HepG2 (cell line): ENCODE measurements at regions not wholly inside any gene's neighbourhood (a gene's known extent, or its start where the extent isn't known, plus 50 kb on each side); places are given as distances from the start of the nearest gene placed in this dataset.
"Not testable (repeated sequence)": the region's sequence is repeated elsewhere in the genome, so short reads cannot be mapped to it uniquely, and the experiment has no call there.

Source experiments
- ATAC-seq: fragments of 200-7000 bp; cut with Tn5 transposase; 3 replicates; pipeline ENCODE4 v1.9.1; 2020; ENCODE audit warnings: mild to moderate bottlenecking, moderate library complexity
- BruUV-seq: library from RNA; stranded (reverse); fragments of 400-500 nt; replicated peaks from 2 replicates; lab custom pipeline; 2021; lab: Mats Ljungman, UMichigan
- CTCF ChIA-PET: fragments of 300-600 bp; formaldehyde crosslinking; extraction: SDS; loops from one replicate; lab custom pipeline; 2021; ENCODE audit warnings: low total read pairs, inconsistent platforms, low intra/inter-chr PET ratio; lab: Yijun Ruan, JAX
- POLR2A ChIA-PET: fragments of 350-600 bp; sonication (Branson Sonifier 250); formaldehyde crosslinking; loops from one replicate; lab custom pipeline; 2020; ENCODE audit warnings: antibody characterized with exemption, inconsistent platforms; lab: Yijun Ruan, JAX
- DNase-seq: peaks from one replicate; pipeline ENCODE4 v3.0.0-alpha.2; 2015; ENCODE audit warnings: low spot score
- FAIRE-seq: peaks from 3 replicates; lab custom pipeline; 2011; peaks lifted over from hg19 to GRCh38; lab: Jason Lieb, UNC
- H2AFZ ChIP-seq: one replicate; pipeline ENCODE4 v1.6.1; 2011; ENCODE audit warnings: low read length, inconsistent platforms
- H3K27ac ChIP-seq: fragments of 300-600 bp; 3 replicates; pipeline ENCODE4 v1.8.0; 2011; ENCODE audit warnings: mixed run types, mild to moderate bottlenecking, mixed read lengths, low read length, inconsistent platforms; ENCODE audit not compliant: insufficient read depth; ENCODE audit errors: extremely low read length
- H3K27me3 ChIP-seq, 2 experiments: fragments of 200-600 bp in 1 of 2; 2 replicates in 1 of 2; 3 replicates in 1 of 2; pipeline versions ENCODE4 v1.6.0 to v1.8.0; 2011; ENCODE audit warnings: low read length in 2 of 2, mild to moderate bottlenecking in 2 of 2, moderate library complexity in 2 of 2, inconsistent platforms in 1 of 2; ENCODE audit not compliant: insufficient read depth in 2 of 2, control insufficient read depth in 1 of 2
- H3K36me3 ChIP-seq, 2 experiments: fragments of 200-600 bp in 1 of 2; replicated peaks in 1 of 2; 2 replicates in 1 of 2; 3 replicates in 1 of 2; pipeline versions ENCODE4 v1.5.1 to v1.8.0; 2011; ENCODE audit warnings: low read length in 2 of 2, inconsistent platforms in 1 of 2; ENCODE audit not compliant: insufficient read depth in 2 of 2, control insufficient read depth in 1 of 2
- H3K4me1 ChIP-seq: 2 replicates; pipeline ENCODE4 v1.5.1; 2012; ENCODE audit warnings: low read length, inconsistent platforms; ENCODE audit not compliant: insufficient read depth
- H3K4me2 ChIP-seq: 2 replicates; pipeline ENCODE4 v1.6.0; 2011; ENCODE audit warnings: low read depth, low read length, inconsistent platforms
- H3K4me3 ChIP-seq, 3 experiments: fragments of 200-600 bp in 1 of 3; sonication (generic), shearing (Covaris generic) in 1 of 3; replicated peaks in 1 of 3; 2 replicates each; pipeline ENCODE4 v1.5.1; 2011 to 2016; ENCODE audit warnings: low read length in 3 of 3, inconsistent platforms in 2 of 3, low read depth in 2 of 3, mild to moderate bottlenecking in 2 of 3, control low read depth in 1 of 3, mixed read lengths in 1 of 3; ENCODE audit not compliant: insufficient read depth in 1 of 3
- H3K79me2 ChIP-seq: one replicate; pipeline ENCODE4 v1.6.1; 2011; ENCODE audit warnings: low read length, inconsistent platforms; ENCODE audit not compliant: insufficient read depth
- H3K9ac ChIP-seq: 2 replicates; pipeline ENCODE4 v1.6.0; 2011; ENCODE audit warnings: mild to moderate bottlenecking, low read depth, low read length, inconsistent platforms; ENCODE audit not compliant: insufficient read depth
- H3K9me3 ChIP-seq: 2 replicates; pipeline ENCODE4 v1.5.1; 2012; ENCODE audit warnings: mild to moderate bottlenecking, low read length
- H4K20me1 ChIP-seq: 2 replicates; pipeline ENCODE4 v1.6.0; 2011; ENCODE audit warnings: inconsistent platforms, mild to moderate bottlenecking, low read length, moderate library complexity; ENCODE audit not compliant: insufficient read depth
- ETV6 ChIP-seq: sonication (generic); formaldehyde crosslinking; conservative IDR thresholded peaks from 2 replicates; pipeline ENCODE4 v1.4.0; 2020; ENCODE audit warnings: missing genetic modification reagents
- GABPB1 ChIP-seq: IDR thresholded peaks from 2 replicates; pipeline ENCODE4 v1.6.1; 2016; ENCODE audit warnings: mild to moderate bottlenecking, missing genetic modification reagents, moderate library complexity, missing compliant biosample characterization
- MLLT10 ChIP-seq: sonication (generic); formaldehyde crosslinking; IDR thresholded peaks from 2 replicates; pipeline ENCODE4 v1.4.0; 2020; ENCODE audit warnings: missing genetic modification reagents
- MTA3 ChIP-seq: sonication (generic); formaldehyde crosslinking; IDR thresholded peaks from 2 replicates; pipeline ENCODE4 v1.4.0; 2020; ENCODE audit warnings: missing genetic modification reagents
- SMARCE1 ChIP-seq: fragments of 450-650 bp; IDR thresholded peaks from 2 replicates; pipeline ENCODE4 v1.6.1; 2017; ENCODE audit warnings: borderline replicate concordance
- ZBTB3 ChIP-seq: sonication (generic); formaldehyde crosslinking; IDR thresholded peaks from 2 replicates; pipeline ENCODE4 v1.4.0; 2020; ENCODE audit warnings: low read depth, mild to moderate bottlenecking, moderate library complexity, missing genetic modification reagents, borderline replicate concordance
- ZC3H4 ChIP-seq: sonication (generic); formaldehyde crosslinking; IDR thresholded peaks from 2 replicates; pipeline ENCODE4 v1.4.0; 2020; ENCODE audit warnings: missing genetic modification reagents, borderline replicate concordance
- ZNF263 ChIP-seq: sonication (generic); formaldehyde crosslinking; IDR thresholded peaks from 2 replicates; pipeline ENCODE4 v1.4.0; 2020; ENCODE audit warnings: missing genetic modification reagents
- ZNF33A ChIP-seq: sonication (generic); formaldehyde crosslinking; IDR thresholded peaks from 2 replicates; pipeline ENCODE4 v1.5.1; 2020; ENCODE audit warnings: missing genetic modification reagents, mild to moderate bottlenecking, moderate library complexity, borderline replicate concordance
- ZNF496 ChIP-seq: sonication (generic); formaldehyde crosslinking; IDR thresholded peaks from 2 replicates; pipeline ENCODE4 v1.8.1; 2023; ENCODE audit warnings: mild to moderate bottlenecking, moderate library complexity, missing genetic modification reagents; ENCODE audit not compliant: insufficient replicate concordance
- WGBS: methylation state at CpG from one replicate; pipeline ENCODE4 v1.1.6; 2017; ENCODE audit warnings: low lambda C conversion rate; 5-methylcytosine and 5-hydroxymethylcytosine counted together
- in situ Hi-C: cut with HindIII; loops from 2 replicates; pipeline ENCODE4 v1.10.0; 2017; ENCODE audit warnings: low pct_unique_long_range_greater_than_20kb; ENCODE audit not compliant: extremely low pct_ligation_motif_present
- intact Hi-C: fragments of 100-400 bp; cut with micrococcal nuclease; formaldehyde crosslinking; loops from one replicate; pipeline ENCODE4 v1.10.0; 2022; ENCODE audit not compliant: unreplicated experiment
- TF ChIP-seq, protein P1 (sequence below): sonication (generic); formaldehyde crosslinking; IDR thresholded peaks from 2 replicates; pipeline ENCODE4 v1.8.1; 2023; ENCODE audit warnings: mild to moderate bottlenecking, moderate library complexity, missing genetic modification reagents

DNA sequence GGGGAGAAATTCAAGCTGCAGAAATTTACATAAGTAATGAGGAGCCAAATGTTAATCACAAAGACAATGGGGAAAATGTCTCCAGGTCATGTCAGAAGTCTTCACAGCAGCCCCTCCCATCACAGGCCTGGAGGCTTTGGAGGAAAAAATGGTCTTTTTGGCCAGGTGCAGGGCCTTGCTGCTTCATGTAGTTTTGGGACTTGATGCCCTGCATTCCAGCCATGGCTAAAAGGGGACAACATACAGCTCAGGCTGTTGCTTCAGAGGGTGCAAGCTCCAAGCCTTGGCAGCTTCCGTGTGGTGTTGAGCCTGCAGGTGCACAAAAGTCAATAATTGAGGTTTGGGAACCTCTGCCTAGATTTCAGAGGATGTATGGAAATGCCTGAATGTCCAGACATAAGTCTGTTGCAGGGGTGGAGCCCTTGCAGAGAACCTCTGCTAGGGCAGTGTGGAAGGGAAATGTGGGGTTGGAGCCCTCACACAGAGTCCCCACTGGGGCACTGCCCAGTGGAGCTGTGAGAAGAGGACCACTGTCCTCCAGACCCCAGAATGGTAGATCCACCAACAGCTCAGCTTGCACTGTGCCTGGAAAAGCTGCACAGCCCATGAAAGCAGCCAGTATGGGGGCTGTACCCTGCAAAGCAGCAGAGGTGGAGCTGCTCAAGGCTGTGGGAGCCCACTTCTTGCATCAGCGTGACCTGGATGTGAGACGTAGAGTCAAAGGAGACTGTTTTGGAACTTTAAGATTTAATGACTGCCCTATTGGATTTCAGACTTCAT, 95.8 kb downstream of the KIF26A start:
- H4K20me1 ChIP-seq, POLR2A ChIA-PET, H3K27me3 ChIP-seq, intact Hi-C loops, H2AFZ ChIP-seq, BruUV-seq, H3K9ac ChIP-seq, H3K4me2 ChIP-seq, ATAC-seq, CTCF ChIA-PET, FAIRE-seq, in situ Hi-C loops, H3K79me2 ChIP-seq, H3K4me3 ChIP-seq, DNase-seq, H3K36me3 ChIP-seq, H3K27ac ChIP-seq, H3K4me1 ChIP-seq: not testable (repeated sequence)
- WGBS = 0% methylated on average over 1 of the region's 3 CpGs
- peaks cover 36% of the 10 kb centered on the region for H3K9me3 ChIP-seq

- DNase-seq (no peak), FAIRE-seq (no peak)
- intact Hi-C loops = no loop called here
- Histone ChIP-seq H3K27ac (no peak overlapping the region), H3K9me3 (peaks cover 36% of the 10 kb centered on the region), H3K4me1 (no peaks in the 10 kb centered on the region), H3K27me3 (peaks cover 2 to 10% of the 10 kb centered on the region in 2 experiments; a peak in 4 of 5 replicates), H3K9ac (no peak overlapping the region), H2AFZ (no peak overlapping the region), H4K20me1 (no peaks in the 10 kb centered on the region), H3K4me3 (no peak overlapping the region)
- 4% methylated on average over 2 of the region's 2 CpGs for WGBS
- in situ Hi-C loops = no loop called here
- no peak for TF ChIP-seq ZNF496
- TF ChIP-seq ZC3H4 = no peak
- TF ChIP-seq ETV6 (CRISPR knock-in tag) = no peak
- TF ChIP-seq, protein P1, sequence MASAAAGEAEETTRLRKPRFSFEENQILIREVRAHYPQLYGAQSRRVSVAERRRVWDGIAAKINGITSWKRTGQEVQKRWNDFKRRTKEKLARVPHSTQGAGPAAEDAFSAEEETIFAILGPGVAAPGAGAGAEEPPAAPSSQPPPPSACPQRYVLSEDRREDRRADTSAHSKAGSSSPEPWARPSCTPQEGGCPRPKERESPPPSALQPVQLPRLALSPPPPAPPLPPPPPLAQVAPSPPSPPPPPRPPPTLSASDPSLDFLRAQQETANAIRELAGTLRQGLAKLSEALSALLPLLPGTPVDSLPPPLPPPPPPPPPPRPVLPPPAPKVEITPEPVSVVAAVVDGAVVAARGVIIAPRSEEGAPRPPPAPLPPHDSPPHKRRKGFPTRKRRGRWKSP (CRISPR knock-in tag) = no peak
- no peak for TF ChIP-seq SMARCE1
- no peak for TF ChIP-seq GABPB1 (CRISPR knock-in tag)
- no peak for TF ChIP-seq MLLT10
- no peak for TF ChIP-seq ZBTB3 (CRISPR knock-in tag)
- TF ChIP-seq MTA3 = no peak
- TF ChIP-seq ZNF263 (CRISPR knock-in tag) = no peak
- TF ChIP-seq ZNF33A (CRISPR knock-in tag) = no peak
- TF ChIP-seq, all 625 proteins: peak for 0
- BruUV-seq = no TSS peak
- POLR2A ChIA-PET = no interaction called here
- H3K4me2 ChIP-seq = no peak overlapping the region
- ATAC-seq = no peak
- no peaks in the 10 kb centered on the region for H3K36me3 ChIP-seq
- H3K79me2 ChIP-seq = no peaks in the 10 kb centered on the region
- CTCF ChIA-PET = no interaction called here
Observed at GRCh38 chr14:104235686-104236085, 97.3 kb downstream of the KIF26A start.
